ENCODE measurements at regions not wholly inside any gene's neighbourhood (a gene's known extent, or its start where the extent isn't known, plus 50 kb on each side); places are given as distances from the start of the nearest gene placed in this dataset.

- Histone ChIP-seq H3K4me2 (ENCODE audit: low read length) (no peak overlapping the region), H3K4me3 (ENCODE audit: low read depth, low read length, poor library complexity, severe bottlenecking) (no peak overlapping the region), H3K27ac (ENCODE audit: low read depth, low read length, poor library complexity, severe bottlenecking) (no peak overlapping the region)
Measured at GRCh38 chr1:242743983-242744780, 219.7 kb upstream of the PLD5 start.

GRCh38 chr1:242738702-242739645 lies 214.5 kb upstream of the PLD5 start:
- Histone ChIP-seq H4K20me1 (ENCODE audit: insufficient read depth, low read length) (no peaks in the 10 kb centered on the region), H3F3A (ENCODE audit: insufficient read depth, low read length) (no peaks in the 10 kb centered on the region), H3K27me3 (ENCODE audit: insufficient read depth, low read length) (no peaks in the 10 kb centered on the region), H3K27ac (ENCODE audit: low read depth, low read length, poor library complexity, severe bottlenecking) (no peak overlapping the region), H3K4me1 (ENCODE audit: insufficient read depth, low read length, severe bottlenecking) (no peaks in the 10 kb centered on the region), H3K79me2 (ENCODE audit: insufficient read depth, low read length) (no peaks in the 10 kb centered on the region), H3K9me2 (ENCODE audit: low read depth, low read length) (no peaks in the 10 kb centered on the region), H3K4me2 (ENCODE audit: low read length) (no peak overlapping the region), H3K9me3 (ENCODE audit: low read length) (no peaks in the 10 kb centered on the region), H2AFZ (ENCODE audit: low read length) (no peak overlapping the region), H3K9ac (ENCODE audit: low read length) (no peak overlapping the region), H3K4me3 (ENCODE audit: low read depth, low read length, poor library complexity, severe bottlenecking) (no peak overlapping the region), H3K36me3 (ENCODE audit: insufficient read depth, low read length) (no peaks in the 10 kb centered on the region)
- no peak for TF ChIP-seq EZH2 (IDR thresholded peaks at IDR 0.05; ENCODE audit: borderline replicate concordance, low read length)
- no peak for TF ChIP-seq CTCF (IDR thresholded peaks at IDR 0.05; ENCODE audit: low read length)

More at GRCh38 chr1:242743983-242744780, 219.7 kb upstream of the PLD5 start:
- Histone ChIP-seq H3K36me3 (ENCODE audit: insufficient read depth, low read length) (no peaks in the 10 kb centered on the region), H4K20me1 (ENCODE audit: insufficient read depth, low read length) (no peaks in the 10 kb centered on the region), H3F3A (ENCODE audit: insufficient read depth, low read length) (no peaks in the 10 kb centered on the region), H3K79me2 (ENCODE audit: insufficient read depth, low read length) (no peaks in the 10 kb centered on the region), H3K9ac (ENCODE audit: low read length) (no peak overlapping the region), H3K9me3 (ENCODE audit: low read length) (no peaks in the 10 kb centered on the region), H2AFZ (ENCODE audit: low read length) (no peak overlapping the region), H3K9me2 (ENCODE audit: low read depth, low read length) (no peaks in the 10 kb centered on the region), H3K27me3 (ENCODE audit: insufficient read depth, low read length) (no peaks in the 10 kb centered on the region), H3K4me1 (ENCODE audit: insufficient read depth, low read length, severe bottlenecking) (no peaks in the 10 kb centered on the region)
- TF ChIP-seq CTCF (IDR thresholded peaks at IDR 0.05; ENCODE audit: low read length) (no peak), EZH2 (IDR thresholded peaks at IDR 0.05; ENCODE audit: borderline replicate concordance, low read length) (no peak)

- Histone ChIP-seq H3K9me2 (ENCODE audit: low read depth, low read length) (no peaks in the 10 kb centered on the region), H3K79me2 (ENCODE audit: insufficient read depth, low read length) (no peaks in the 10 kb centered on the region), H2AFZ (ENCODE audit: low read length) (no peak overlapping the region), H3K4me2 (ENCODE audit: low read length) (no peak overlapping the region), H3K36me3 (ENCODE audit: insufficient read depth, low read length) (no peaks in the 10 kb centered on the region), H4K20me1 (ENCODE audit: insufficient read depth, low read length) (no peaks in the 10 kb centered on the region), H3K27ac (ENCODE audit: low read depth, low read length, poor library complexity, severe bottlenecking) (no peak overlapping the region), H3K9ac (ENCODE audit: low read length) (no peak overlapping the region), H3K4me3 (ENCODE audit: low read depth, low read length, poor library complexity, severe bottlenecking) (no peak overlapping the region), H3K4me1 (ENCODE audit: insufficient read depth, low read length, severe bottlenecking) (no peaks in the 10 kb centered on the region), H3K9me3 (ENCODE audit: low read length) (no peaks in the 10 kb centered on the region), H3F3A (ENCODE audit: insufficient read depth, low read length) (no peaks in the 10 kb centered on the region), H3K27me3 (ENCODE audit: insufficient read depth, low read length) (no peaks in the 10 kb centered on the region)
- no peak for TF ChIP-seq EZH2 (IDR thresholded peaks at IDR 0.05; ENCODE audit: borderline replicate concordance, low read length)
- TF ChIP-seq CTCF (IDR thresholded peaks at IDR 0.05; ENCODE audit: low read length) = no peak
Measured at GRCh38 chr1:242736611-242737010, 212.1 kb upstream of the PLD5 start.
